Naive thymus-derived CD4-positive, alpha-beta T cell (primary cell): ENCODE measurements at regions not wholly inside any gene's neighbourhood (a gene's known extent, or its start where the extent isn't known, plus 50 kb on each side); places are given as distances from the start of the nearest gene placed in this dataset.
"Not testable (repeated sequence)": the region's sequence is repeated elsewhere in the genome, so short reads cannot be mapped to it uniquely, and the experiment has no call there.

Experiments used
- ATAC-seq: fragments of 150-1000 bp; cut with Tn5 transposase; 2 replicates; pipeline ENCODE4 v1.10.0; 2021; ENCODE audit warnings: mild to moderate bottlenecking, moderate library complexity
- CTCF ChIA-PET: fragments of 350-600 bp; sonication (Branson Sonifier 250); formaldehyde crosslinking; loops from one replicate; lab custom pipeline; 2021; ENCODE audit warnings: antibody characterized with exemption; lab: Charles Lee
- POLR2A ChIA-PET: fragments of 350-600 bp; sonication (Branson Sonifier 250); formaldehyde crosslinking; loops from one replicate; lab custom pipeline; 2021; ENCODE audit warnings: antibody characterized with exemption, inconsistent platforms; lab: Charles Lee
- DNase-seq, 9 donors: peaks; one replicate each; pipeline versions ENCODE4 v3.0.0 to v3.0.0-alpha.2; 2020 to 2022; ENCODE audit warnings: mixed read lengths in 1 of 9
- H3K27ac ChIP-seq: one replicate; pipeline ENCODE4 v1.7.0; 2013; ENCODE audit warnings: mild to moderate bottlenecking, low read depth, low read length, moderate library complexity
- H3K27me3 ChIP-seq, 2 donors: one replicate each; pipeline ENCODE4 v1.7.0; 2013; ENCODE audit warnings: low read length in 2 of 2, mild to moderate bottlenecking in 2 of 2, moderate library complexity in 2 of 2; ENCODE audit not compliant: control insufficient read depth in 2 of 2, insufficient read depth in 2 of 2
- H3K36me3 ChIP-seq, 3 experiments: 1 replicate in 2 of 3; 2 replicates in 1 of 3; pipeline ENCODE4 v1.7.0; 2013; ENCODE audit warnings: low read length in 3 of 3, mild to moderate bottlenecking in 3 of 3, moderate library complexity in 1 of 3; ENCODE audit not compliant: insufficient read depth in 3 of 3, control insufficient read depth in 2 of 3
- H3K4me1 ChIP-seq, 2 donors: one replicate each; pipeline ENCODE4 v1.7.0; 2013; ENCODE audit warnings: low read length in 2 of 2, mild to moderate bottlenecking in 2 of 2, moderate library complexity in 1 of 2; ENCODE audit not compliant: control insufficient read depth in 2 of 2, insufficient read depth in 2 of 2
- H3K4me3 ChIP-seq: 2 replicates; pipeline ENCODE4 v1.7.0; 2013; ENCODE audit warnings: mild to moderate bottlenecking, low read length
- H3K9me3 ChIP-seq, 3 experiments: 1 replicate in 2 of 3; 2 replicates in 1 of 3; pipeline ENCODE4 v1.7.0; 2013; ENCODE audit warnings: low read length in 3 of 3; ENCODE audit not compliant: control insufficient read depth in 2 of 3
- H3K27ac Mint-ChIP-seq, 9 donors: one replicate each; pipeline ENCODE4 v1.8.0; 2020 to 2022; ENCODE audit warnings: mixed read lengths in 9 of 9, mild to moderate bottlenecking in 8 of 9, moderate library complexity in 5 of 9, inconsistent platforms in 2 of 9
- H3K27me3 Mint-ChIP-seq, 5 donors: one replicate each; pipeline ENCODE4 v1.8.0; 2021 to 2022; ENCODE audit warnings: mixed read lengths in 5 of 5, mild to moderate bottlenecking in 1 of 5
- H3K36me3 Mint-ChIP-seq, 5 donors: one replicate each; pipeline ENCODE4 v1.8.0; 2020 to 2022; ENCODE audit warnings: mixed read lengths in 5 of 5, mild to moderate bottlenecking in 3 of 5, inconsistent platforms in 1 of 5
- H3K4me1 Mint-ChIP-seq, 7 donors: one replicate each; pipeline ENCODE4 v1.8.0; 2020 to 2022; ENCODE audit warnings: mixed read lengths in 7 of 7, mild to moderate bottlenecking in 3 of 7, inconsistent platforms in 1 of 7
- H3K4me3 Mint-ChIP-seq, 10 donors: one replicate each; pipeline ENCODE4 v1.8.0; 2020 to 2022; ENCODE audit warnings: mild to moderate bottlenecking in 10 of 10, mixed read lengths in 10 of 10, moderate library complexity in 6 of 10, inconsistent platforms in 2 of 10
- H3K9me3 Mint-ChIP-seq, 11 donors: one replicate each; pipeline ENCODE4 v1.8.0; 2020 to 2022; ENCODE audit warnings: mixed read lengths in 11 of 11, mild to moderate bottlenecking in 4 of 11, inconsistent platforms in 1 of 11, moderate library complexity in 1 of 11
- intact Hi-C, 2 donors: fragments of 100-400 bp; cut with micrococcal nuclease; formaldehyde crosslinking; loops; one replicate each; pipeline ENCODE4 v1.15.1; 2023

- H3K4me1 Mint-ChIP-seq, H3K36me3 ChIP-seq, H3K4me1 ChIP-seq, ATAC-seq, H3K4me3 ChIP-seq, H3K9me3 ChIP-seq, intact Hi-C loops, H3K27me3 ChIP-seq, H3K27ac Mint-ChIP-seq, H3K4me3 Mint-ChIP-seq, POLR2A ChIA-PET, H3K27ac ChIP-seq, H3K27me3 Mint-ChIP-seq, H3K36me3 Mint-ChIP-seq, DNase-seq, CTCF ChIA-PET: not testable (repeated sequence)
- H3K9me3 Mint-ChIP-seq: peaks cover 0 to 10% (median 4%) of the 10 kb centered on the region in 11 donors
Measured at GRCh38 chr1:68923475-68924088, 426.7 kb upstream of the DEPDC1 start.

DNA sequence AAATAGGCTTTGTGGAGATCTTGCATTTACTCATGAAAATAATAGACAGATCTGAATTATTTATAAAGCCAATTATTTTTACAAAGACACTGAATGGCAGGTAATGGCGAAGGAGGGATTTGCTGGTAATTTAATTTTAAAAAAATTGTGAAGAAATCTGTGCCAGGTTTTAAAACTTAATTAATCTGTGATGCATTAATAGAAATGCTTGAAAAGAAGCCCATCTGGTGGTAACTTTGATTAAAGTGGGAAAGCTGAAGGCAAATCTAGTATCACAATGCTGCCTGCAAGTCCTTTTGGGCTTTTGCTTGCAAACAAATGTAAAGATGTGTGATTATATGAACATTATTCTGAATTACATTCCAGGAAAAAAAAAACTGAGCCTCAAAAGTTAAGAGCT is 433.2 kb upstream of the DEPDC1 start:
- POLR2A ChIA-PET: no interaction called here
- Mint-ChIP-seq H3K4me3 (no peak overlapping the region), H3K27me3 (no peaks in the 10 kb centered on the region), H3K36me3 (no peaks in the 10 kb centered on the region), H3K4me1 (no peaks in the 10 kb centered on the region), H3K27ac (no peak overlapping the region), H3K9me3 (peaks cover 0 to 15% (median 4%) of the 10 kb centered on the region in 11 donors)
- intact Hi-C loops: no loop called here
- H3K4me1 ChIP-seq: no peaks in the 10 kb centered on the region
- CTCF ChIA-PET: no interaction called here
- no peaks in the 10 kb centered on the region for H3K27me3 ChIP-seq
- no peaks in the 10 kb centered on the region for H3K9me3 ChIP-seq
- no peak for ATAC-seq
- DNase-seq: no peak
- no peak overlapping the region for H3K4me3 ChIP-seq
- no peaks in the 10 kb centered on the region for H3K36me3 ChIP-seq
- no peak overlapping the region for H3K27ac ChIP-seq

DNA sequence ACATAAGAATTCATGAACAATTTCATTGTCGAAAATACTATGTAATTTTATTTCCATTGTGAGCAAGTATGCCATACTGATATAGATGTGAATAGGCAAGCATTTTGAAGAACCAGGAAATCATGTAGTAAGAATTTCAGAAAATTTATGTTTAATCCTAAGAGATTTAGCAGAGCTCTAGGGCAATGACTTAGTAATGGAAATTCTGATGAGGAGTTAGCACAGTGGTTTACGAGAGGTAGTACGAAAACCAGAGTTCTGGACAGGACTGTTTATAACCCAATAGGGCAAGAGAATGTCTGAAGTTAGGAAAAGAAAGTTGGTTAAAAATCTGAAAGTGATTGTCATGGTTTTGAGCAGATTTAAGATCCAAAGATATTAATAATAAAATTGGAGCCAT is 439.6 kb upstream of the DEPDC1 start:
- Mint-ChIP-seq H3K4me3 (no peak overlapping the region), H3K27ac (no peak overlapping the region), H3K4me1 (no peaks in the 10 kb centered on the region), H3K9me3 (peaks cover 0 to 22% (median 4%) of the 10 kb centered on the region in 11 donors), H3K27me3 (no peaks in the 10 kb centered on the region), H3K36me3 (no peaks in the 10 kb centered on the region)
- H3K4me1 ChIP-seq: no peaks in the 10 kb centered on the region
- intact Hi-C loops: no loop called here
- DNase-seq: no peak
- CTCF ChIA-PET: no interaction called here
- H3K36me3 ChIP-seq: no peaks in the 10 kb centered on the region
- no peak overlapping the region for H3K4me3 ChIP-seq
- POLR2A ChIA-PET: no interaction called here
- peaks cover 0 to 6% (median 0%) of the 10 kb centered on the region in 3 experiments for H3K9me3 ChIP-seq
- H3K27ac ChIP-seq: no peak overlapping the region
- ATAC-seq: no peak
- no peaks in the 10 kb centered on the region for H3K27me3 ChIP-seq

GRCh38 chr1:68938051-68938666 is 441.3 kb upstream of the DEPDC1 start:
- ATAC-seq (no peak), DNase-seq (no peak)
- peaks cover 0 to 17% (median 3%) of the 10 kb centered on the region in 11 donors for H3K9me3 Mint-ChIP-seq
- Histone ChIP-seq H3K36me3 (no peaks in the 10 kb centered on the region), H3K27ac (no peak overlapping the region), H3K27me3 (no peaks in the 10 kb centered on the region), H3K4me3 (no peak overlapping the region), H3K9me3 (peaks cover 0 to 6% (median 0%) of the 10 kb centered on the region in 3 experiments), H3K4me1 (no peaks in the 10 kb centered on the region)
- intact Hi-C loops: no loop called here
- H3K36me3 Mint-ChIP-seq: no peaks in the 10 kb centered on the region
- no peak overlapping the region for H3K4me3 Mint-ChIP-seq
- no peak overlapping the region for H3K27ac Mint-ChIP-seq
- H3K4me1 Mint-ChIP-seq: no peaks in the 10 kb centered on the region
- H3K27me3 Mint-ChIP-seq: no peaks in the 10 kb centered on the region
- ChIA-PET CTCF (no interaction called here), POLR2A (no interaction called here)

- no peaks in the 10 kb centered on the region for H3K4me1 Mint-ChIP-seq
- no peak overlapping the region for H3K27ac Mint-ChIP-seq
- POLR2A ChIA-PET: interaction anchor here (0.6 kb wide), 1 partner anchor 940 kb away, joined by 3 read pairs; no protein-coding TSS in a partner anchor
- ATAC-seq: no peak
- Histone ChIP-seq H3K27ac (no peak overlapping the region), H3K9me3 (no peaks in the 10 kb centered on the region), H3K4me3 (no peak overlapping the region), H3K27me3 (no peaks in the 10 kb centered on the region), H3K36me3 (no peaks in the 10 kb centered on the region), H3K4me1 (no peaks in the 10 kb centered on the region)
- CTCF ChIA-PET: no interaction called here
- H3K4me3 Mint-ChIP-seq: no peak overlapping the region
- H3K27me3 Mint-ChIP-seq: peaks cover 0 to 5% (median 0%) of the 10 kb centered on the region in 5 donors
- peaks cover 0 to 23% (median 5%) of the 10 kb centered on the region in 11 donors for H3K9me3 Mint-ChIP-seq
- intact Hi-C loops: no loop called here
- H3K36me3 Mint-ChIP-seq: peaks cover 0 to 4% (median 0%) of the 10 kb centered on the region in 5 donors
- DNase-seq: no peak
Measured at GRCh38 chr1:68950036-68950435, 453.2 kb upstream of the DEPDC1 start.

- H3K4me1 ChIP-seq: no peaks in the 10 kb centered on the region
- no peaks in the 10 kb centered on the region for H3K9me3 ChIP-seq
- no peaks in the 10 kb centered on the region for H3K4me1 Mint-ChIP-seq
- POLR2A ChIA-PET: no interaction called here
- no peaks in the 10 kb centered on the region for H3K27me3 Mint-ChIP-seq
- H3K4me3 ChIP-seq: no peak overlapping the region
- peaks cover 0 to 23% (median 4%) of the 10 kb centered on the region in 11 donors for H3K9me3 Mint-ChIP-seq
- peaks cover 0 to 4% (median 0%) of the 10 kb centered on the region in 5 donors for H3K36me3 Mint-ChIP-seq
- ATAC-seq: no peak
- no peak overlapping the region for H3K4me3 Mint-ChIP-seq
- no peaks in the 10 kb centered on the region for H3K27me3 ChIP-seq
- intact Hi-C loops: no loop called here
- no peaks in the 10 kb centered on the region for H3K36me3 ChIP-seq
- CTCF ChIA-PET: no interaction called here
- H3K27ac Mint-ChIP-seq: no peak overlapping the region
- no peak for DNase-seq
- no peak overlapping the region for H3K27ac ChIP-seq
Measured at GRCh38 chr1:68953311-68953710, 456.4 kb upstream of the DEPDC1 start.

GRCh38 chr1:68954841-68955240 is 458.0 kb upstream of the DEPDC1 start:
- no peak for ATAC-seq

More at GRCh38 chr1:68954841-68955240, 458.0 kb upstream of the DEPDC1 start:
- Histone ChIP-seq H3K4me3 (no peak overlapping the region), H3K36me3 (no peaks in the 10 kb centered on the region), H3K4me1 (no peaks in the 10 kb centered on the region), H3K9me3 (no peaks in the 10 kb centered on the region), H3K27ac (no peak overlapping the region), H3K27me3 (no peaks in the 10 kb centered on the region)
- CTCF ChIA-PET: no interaction called here
- no peaks in the 10 kb centered on the region for H3K27me3 Mint-ChIP-seq
- POLR2A ChIA-PET: no interaction called here
- no peaks in the 10 kb centered on the region for H3K4me1 Mint-ChIP-seq
- intact Hi-C loops: no loop called here
- H3K36me3 Mint-ChIP-seq: no peaks in the 10 kb centered on the region
- H3K4me3 Mint-ChIP-seq: no peak overlapping the region
- DNase-seq: no peak
- H3K27ac Mint-ChIP-seq: no peak overlapping the region
- peaks cover 0 to 23% (median 4%) of the 10 kb centered on the region in 11 donors for H3K9me3 Mint-ChIP-seq
